Transverse colon (tissue), 4 donors: ENCODE measurements at regions not wholly inside any gene's neighbourhood (a gene's known extent, or its start where the extent isn't known, plus 50 kb on each side); places are given as distances from the start of the nearest gene placed in this dataset.

Experiments used
- CTCF ChIP-seq, 5 experiments: fragments of 200-600 bp in 3 of 5; fragments of 450-650 bp in 2 of 5; sonication (generic) in 3 of 5; IDR thresholded peaks; 1 replicate in 2 of 5; 2 replicates in 3 of 5; pipeline ENCODE4 v1.5.1; 2016 to 2017; ENCODE audit warnings: antibody characterized with exemption in 5 of 5, inconsistent platforms in 3 of 5, mild to moderate bottlenecking in 2 of 5, moderate library complexity in 1 of 5
- POLR2A ChIP-seq: fragments of 450-650 bp; IDR thresholded peaks from one replicate; pipeline ENCODE4 v1.6.1; 2016; ENCODE audit warnings: antibody characterized with exemption, mild to moderate bottlenecking, moderate library complexity
- POLR2AphosphoS5 ChIP-seq, 3 donors: sonication (generic); formaldehyde crosslinking; IDR thresholded peaks; one replicate each; pipeline ENCODE4 v1.6.1; 2016; ENCODE audit warnings: antibody characterized with exemption in 3 of 3

- TF ChIP-seq CTCF (IDR thresholded peaks at IDR 0.05) = no peak
- TF ChIP-seq POLR2AphosphoS5 (IDR thresholded peaks at IDR 0.05) = no peak
- TF ChIP-seq POLR2A = no peak
Observed at GRCh38 chr1:201599548-201599947, 60.6 kb downstream of the NAV1 start.
